ENCODE measurements at regions not wholly inside any gene's neighbourhood (a gene's known extent, or its start where the extent isn't known, plus 50 kb on each side); places are given as distances from the start of the nearest gene placed in this dataset.
A peak's percentile ranks its signal among the peaks of the same experiment; 100 is the strongest.

DNA sequence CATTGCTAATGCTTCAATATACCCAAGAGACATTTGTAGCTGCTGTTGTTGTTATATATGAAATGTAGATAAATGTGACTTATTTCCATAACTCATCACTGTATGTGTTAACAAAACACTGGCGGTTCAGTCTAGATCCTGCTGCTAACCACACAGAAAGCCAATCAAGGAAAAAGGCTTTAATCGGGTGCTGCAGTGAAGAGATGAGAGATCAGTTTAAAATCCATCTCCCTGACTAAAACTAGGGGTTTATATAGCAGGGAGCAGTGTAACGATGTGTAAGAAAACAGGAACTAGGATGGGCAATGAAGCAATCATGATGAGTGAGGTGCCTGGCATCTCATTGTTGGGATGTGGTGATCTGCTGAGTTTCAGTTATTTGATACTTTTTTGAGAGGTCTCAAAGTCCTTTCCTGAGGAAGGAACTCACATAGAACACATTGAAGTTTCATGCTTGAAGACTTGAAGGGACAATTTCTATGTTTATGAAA lies 677.7 kb upstream of the CDH7 start:
- Histone ChIP-seq H3K9ac (ENCODE audit: low read length) (no peak overlapping the region), H3K4me1 (ENCODE audit: insufficient read depth, low read length) (no peaks in the 10 kb centered on the region), H4K20me1 (ENCODE audit: low read length) (no peaks in the 10 kb centered on the region), H2AFZ (ENCODE audit: low read length) (no peak overlapping the region), H3K9me3 (ENCODE audit: low read length) (no peaks in the 10 kb centered on the region), H3K4me3 (ENCODE audit: low read length) (no peak overlapping the region), H3K4me2 (ENCODE audit: low read length) (no peak overlapping the region), H3K9me2 (replicated peaks; ENCODE audit: low read length) (no peaks in the 10 kb centered on the region), H3K27me3 (ENCODE audit: low read length) (no peaks in the 10 kb centered on the region), H3K36me3 (ENCODE audit: low read depth, low read length) (no peaks in the 10 kb centered on the region), H3K27ac (ENCODE audit: low read length) (no peak overlapping the region), H3F3A (ENCODE audit: low read length, unreplicated experiment) (no peaks in the 10 kb centered on the region), H3K79me2 (ENCODE audit: low read length) (no peaks in the 10 kb centered on the region)
- ATAC-seq, result no peak
- no TSS peak for BruUV-seq (replicated peaks)
- CTCF ChIA-PET, result no interaction called here
- DNase-seq, result no peak
- TF ChIP-seq EZH2 (IDR thresholded peaks at IDR 0.05; ENCODE audit: low read length, unreplicated experiment) (no peak), EZH2phosphoT487 (IDR thresholded peaks at IDR 0.05; ENCODE audit: borderline replicate concordance, low read length) (no peak)
- TF ChIP-seq, protein P1, sequence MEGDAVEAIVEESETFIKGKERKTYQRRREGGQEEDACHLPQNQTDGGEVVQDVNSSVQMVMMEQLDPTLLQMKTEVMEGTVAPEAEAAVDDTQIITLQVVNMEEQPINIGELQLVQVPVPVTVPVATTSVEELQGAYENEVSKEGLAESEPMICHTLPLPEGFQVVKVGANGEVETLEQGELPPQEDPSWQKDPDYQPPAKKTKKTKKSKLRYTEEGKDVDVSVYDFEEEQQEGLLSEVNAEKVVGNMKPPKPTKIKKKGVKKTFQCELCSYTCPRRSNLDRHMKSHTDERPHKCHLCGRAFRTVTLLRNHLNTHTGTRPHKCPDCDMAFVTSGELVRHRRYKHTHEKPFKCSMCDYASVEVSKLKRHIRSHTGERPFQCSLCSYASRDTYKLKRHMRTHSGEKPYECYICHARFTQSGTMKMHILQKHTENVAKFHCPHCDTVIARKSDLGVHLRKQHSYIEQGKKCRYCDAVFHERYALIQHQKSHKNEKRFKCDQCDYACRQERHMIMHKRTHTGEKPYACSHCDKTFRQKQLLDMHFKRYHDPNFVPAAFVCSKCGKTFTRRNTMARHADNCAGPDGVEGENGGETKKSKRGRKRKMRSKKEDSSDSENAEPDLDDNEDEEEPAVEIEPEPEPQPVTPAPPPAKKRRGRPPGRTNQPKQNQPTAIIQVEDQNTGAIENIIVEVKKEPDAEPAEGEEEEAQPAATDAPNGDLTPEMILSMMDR (conservative IDR thresholded peaks at IDR 0.05; ENCODE audit: low read depth, low read length), result no peak
- intact Hi-C loops (cut with micrococcal nuclease), result no loop called here
- POLR2A ChIA-PET (ENCODE audit: unreplicated experiment), result no interaction called here

DNA sequence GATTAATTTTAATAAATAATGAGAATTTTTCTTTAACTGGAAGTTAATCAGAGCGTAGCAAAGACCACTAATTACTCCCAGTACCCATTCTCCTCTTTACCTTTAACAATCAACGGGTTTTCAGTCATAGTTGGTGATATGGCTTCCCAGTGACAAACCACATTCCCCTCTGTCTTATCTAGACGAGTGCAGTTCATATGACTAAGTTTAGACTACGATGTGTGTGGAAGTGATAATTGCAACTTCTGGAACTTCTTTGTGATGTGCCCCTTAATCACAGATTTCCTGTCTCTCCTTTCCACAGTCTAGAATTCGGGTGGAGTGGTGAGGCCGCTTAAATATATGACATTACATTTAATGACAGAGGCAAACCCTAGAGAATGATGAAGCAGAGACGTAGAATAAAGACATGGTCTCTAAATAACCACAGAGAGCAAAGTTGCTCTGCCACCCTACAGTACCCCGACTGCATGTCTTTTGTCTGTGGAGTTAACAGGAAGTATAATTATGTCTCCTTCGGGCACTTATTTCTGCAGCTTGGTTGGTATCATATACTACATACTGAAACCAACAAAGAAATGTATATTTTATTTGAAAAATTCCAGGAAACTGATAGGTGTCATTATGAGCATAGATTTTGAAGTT lies 693.3 kb upstream of the CDH7 start:
- peak overlapping the region; percentile 31 for H3K4me2 ChIP-seq (ENCODE audit: low read length)
- H3K79me2 ChIP-seq (ENCODE audit: low read length), result no peaks in the 10 kb centered on the region
- BruUV-seq (replicated peaks), result no TSS peak
- 0 out of 2 replicates have a peak overlapping the region, but pooled peaks have one; percentile 16 for H2AFZ ChIP-seq (ENCODE audit: low read length)
- H4K20me1 ChIP-seq (ENCODE audit: low read length), result no peaks in the 10 kb centered on the region
- no peak overlapping the region for H3K27ac ChIP-seq (ENCODE audit: low read length)
- ChIA-PET POLR2A (ENCODE audit: unreplicated experiment) (no interaction called here), CTCF (no interaction called here)
- intact Hi-C loops (cut with micrococcal nuclease), result no loop called here
- H3K27me3 ChIP-seq (ENCODE audit: low read length), result no peaks in the 10 kb centered on the region
- H3K4me1 ChIP-seq (ENCODE audit: insufficient read depth, low read length), result no peaks in the 10 kb centered on the region
- H3K9me3 ChIP-seq (ENCODE audit: low read length), result no peaks in the 10 kb centered on the region
- TF ChIP-seq EZH2 (IDR thresholded peaks at IDR 0.05; ENCODE audit: low read length, unreplicated experiment) (no peak), EZH2phosphoT487 (IDR thresholded peaks at IDR 0.05; ENCODE audit: borderline replicate concordance, low read length) (no peak)
- TF ChIP-seq, protein P1 (conservative IDR thresholded peaks at IDR 0.05; ENCODE audit: low read depth, low read length), result no peak
- no peaks in the 10 kb centered on the region for H3K36me3 ChIP-seq (ENCODE audit: low read depth, low read length)
- no peak overlapping the region for H3K4me3 ChIP-seq (ENCODE audit: low read length)
- H3K9ac ChIP-seq (ENCODE audit: low read length), result no peak overlapping the region
- H3K9me2 ChIP-seq (replicated peaks; ENCODE audit: low read length), result no peaks in the 10 kb centered on the region
- H3F3A ChIP-seq (ENCODE audit: low read length, unreplicated experiment), result no peaks in the 10 kb centered on the region
- DNase-seq (no peak), ATAC-seq (no peak)

DNA sequence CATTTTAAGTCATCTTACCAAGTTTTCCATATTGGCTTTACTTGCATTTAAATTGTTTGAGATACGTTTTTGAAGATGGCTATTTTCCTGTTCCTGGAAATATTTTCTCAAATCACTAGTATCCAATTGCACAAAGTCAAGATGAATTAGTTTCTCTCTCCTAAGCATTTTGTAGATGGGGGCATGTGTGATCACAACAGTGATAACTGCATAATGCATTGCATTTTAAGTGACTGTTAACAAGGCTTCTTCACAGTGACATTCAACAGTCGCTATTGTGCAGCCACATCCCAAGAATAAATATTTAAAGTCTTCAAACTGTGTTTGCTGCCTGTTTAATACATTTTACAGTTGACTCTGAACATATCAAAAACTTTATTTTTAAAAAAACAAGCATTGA lies 694.2 kb upstream of the CDH7 start:
- CTCF ChIA-PET, result no interaction called here
- Histone ChIP-seq H3K27me3 (ENCODE audit: low read length) (no peaks in the 10 kb centered on the region), H3K9ac (ENCODE audit: low read length) (no peak overlapping the region), H3K36me3 (ENCODE audit: low read depth, low read length) (no peaks in the 10 kb centered on the region), H2AFZ (ENCODE audit: low read length) (no peak overlapping the region), H3K9me3 (ENCODE audit: low read length) (no peaks in the 10 kb centered on the region), H3K4me3 (ENCODE audit: low read length) (no peak overlapping the region), H3K4me2 (ENCODE audit: low read length) (no peak overlapping the region), H3F3A (ENCODE audit: low read length, unreplicated experiment) (no peaks in the 10 kb centered on the region), H3K9me2 (replicated peaks; ENCODE audit: low read length) (no peaks in the 10 kb centered on the region), H3K27ac (ENCODE audit: low read length) (no peak overlapping the region), H3K79me2 (ENCODE audit: low read length) (no peaks in the 10 kb centered on the region), H3K4me1 (ENCODE audit: insufficient read depth, low read length) (no peaks in the 10 kb centered on the region), H4K20me1 (ENCODE audit: low read length) (no peaks in the 10 kb centered on the region)
- DNase-seq (no peak), ATAC-seq (no peak)
- intact Hi-C loops (cut with micrococcal nuclease), result no loop called here
- POLR2A ChIA-PET (ENCODE audit: unreplicated experiment), result no interaction called here
- TF ChIP-seq EZH2 (IDR thresholded peaks at IDR 0.05; ENCODE audit: low read length, unreplicated experiment) (no peak), EZH2phosphoT487 (IDR thresholded peaks at IDR 0.05; ENCODE audit: borderline replicate concordance, low read length) (no peak)
- TF ChIP-seq, protein P1 (conservative IDR thresholded peaks at IDR 0.05; ENCODE audit: low read depth, low read length), result no peak
- no TSS peak for BruUV-seq (replicated peaks)

All from PC-3 (cell line).